Lower leg skin (tissue), 4 donors: ENCODE measurements at regions not wholly inside any gene's neighbourhood (a gene's known extent, or its start where the extent isn't known, plus 50 kb on each side); places are given as distances from the start of the nearest gene placed in this dataset.

Experiments
- DNase-seq, 2 donors: peaks; one replicate each; pipeline ENCODE4 v3.0.0-alpha.2; 2019; ENCODE audit warnings: low spot score in 2 of 2
- H3K4me3 ChIP-seq: fragments of 200-600 bp; sonication (generic); 2 replicates; pipeline ENCODE4 v1.5.1; 2017; ENCODE audit warnings: mild to moderate bottlenecking, low read depth; ENCODE audit not compliant: poor library complexity, severe bottlenecking
- POLR2A ChIP-seq, 2 donors: fragments of 450-650 bp; IDR thresholded peaks; one replicate each; pipeline ENCODE4 v1.6.1; 2016 to 2017; ENCODE audit warnings: antibody characterized with exemption in 2 of 2, mild to moderate bottlenecking in 1 of 2, moderate library complexity in 1 of 2
- WGBS, 2 donors: methylation state at CpG; one replicate each; pipeline ENCODE4 v1.1.5; 2018; 5-methylcytosine and 5-hydroxymethylcytosine counted together
- intact Hi-C: fragments of 100-400 bp; cut with DNase I; formaldehyde crosslinking; loops from one replicate; pipeline ENCODE4 v1.15.0; 2023; ENCODE audit warnings: low total_unique reads
- TF ChIP-seq, protein P1 (sequence below), 3 donors: fragments of 450-650 bp; IDR thresholded peaks; one replicate each; pipeline ENCODE4 v1.5.1; 2016; ENCODE audit warnings: antibody characterized with exemption in 3 of 3, mild to moderate bottlenecking in 3 of 3, moderate library complexity in 2 of 3

DNA sequence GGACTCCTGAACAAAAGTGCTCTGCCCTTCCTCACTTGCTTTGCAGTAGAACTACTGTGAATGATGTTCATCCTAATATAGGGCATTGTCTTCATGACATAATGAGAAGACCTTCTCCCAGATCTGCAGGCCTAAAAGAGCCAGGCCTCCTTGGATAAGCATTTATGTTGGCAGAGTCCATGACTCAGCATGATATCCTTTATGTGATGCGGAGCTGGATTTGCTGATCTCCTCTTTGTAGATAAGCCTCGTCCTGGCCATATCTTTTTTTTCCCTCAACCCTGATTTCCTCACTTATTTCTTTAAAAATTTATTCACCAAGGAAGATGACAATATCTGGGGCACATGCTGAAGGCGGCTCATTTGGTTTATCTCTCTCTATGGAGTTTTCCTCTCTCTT, 62.4 kb upstream of the TAS2R1 start:
- H3K4me3 ChIP-seq: no peak overlapping the region
- intact Hi-C loops: no loop called here
- DNase-seq: no peak
- 88 to 90% methylated on average over 3 of the region's 3 CpGs for WGBS, 2 donors
- TF ChIP-seq, protein P1, sequence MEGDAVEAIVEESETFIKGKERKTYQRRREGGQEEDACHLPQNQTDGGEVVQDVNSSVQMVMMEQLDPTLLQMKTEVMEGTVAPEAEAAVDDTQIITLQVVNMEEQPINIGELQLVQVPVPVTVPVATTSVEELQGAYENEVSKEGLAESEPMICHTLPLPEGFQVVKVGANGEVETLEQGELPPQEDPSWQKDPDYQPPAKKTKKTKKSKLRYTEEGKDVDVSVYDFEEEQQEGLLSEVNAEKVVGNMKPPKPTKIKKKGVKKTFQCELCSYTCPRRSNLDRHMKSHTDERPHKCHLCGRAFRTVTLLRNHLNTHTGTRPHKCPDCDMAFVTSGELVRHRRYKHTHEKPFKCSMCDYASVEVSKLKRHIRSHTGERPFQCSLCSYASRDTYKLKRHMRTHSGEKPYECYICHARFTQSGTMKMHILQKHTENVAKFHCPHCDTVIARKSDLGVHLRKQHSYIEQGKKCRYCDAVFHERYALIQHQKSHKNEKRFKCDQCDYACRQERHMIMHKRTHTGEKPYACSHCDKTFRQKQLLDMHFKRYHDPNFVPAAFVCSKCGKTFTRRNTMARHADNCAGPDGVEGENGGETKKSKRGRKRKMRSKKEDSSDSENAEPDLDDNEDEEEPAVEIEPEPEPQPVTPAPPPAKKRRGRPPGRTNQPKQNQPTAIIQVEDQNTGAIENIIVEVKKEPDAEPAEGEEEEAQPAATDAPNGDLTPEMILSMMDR (IDR thresholded peaks at IDR 0.05): no peak
- TF ChIP-seq POLR2A (IDR thresholded peaks at IDR 0.05): no peak

DNA sequence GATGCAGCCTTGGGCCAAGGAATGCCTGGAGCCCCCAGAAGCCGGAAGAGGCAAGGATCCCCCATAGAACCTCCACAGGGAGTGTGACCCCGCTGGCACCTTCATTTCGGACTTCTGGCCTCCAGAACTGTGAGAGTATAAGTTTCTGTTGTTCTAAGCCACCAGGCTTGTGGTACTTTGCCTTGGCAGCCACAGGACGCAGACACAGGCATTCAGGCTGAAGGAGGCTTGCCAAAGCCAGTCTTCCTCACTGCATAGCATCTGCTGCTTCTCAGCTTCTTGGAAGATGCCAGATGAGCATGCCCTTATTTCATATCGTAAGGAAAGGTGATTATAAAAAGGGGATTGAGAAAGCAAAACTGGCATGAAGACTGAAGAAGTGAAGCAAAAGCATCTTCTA, 61.1 kb upstream of the TAS2R1 start:
- intact Hi-C loops: no loop called here
- no peak for DNase-seq
- H3K4me3 ChIP-seq: no peak overlapping the region
- WGBS, 2 donors: 64 to 79% methylated on average over 5 of the region's 5 CpGs
- no peak for TF ChIP-seq POLR2A (IDR thresholded peaks at IDR 0.05)
- TF ChIP-seq, protein P1 (IDR thresholded peaks at IDR 0.05): no peak

DNA sequence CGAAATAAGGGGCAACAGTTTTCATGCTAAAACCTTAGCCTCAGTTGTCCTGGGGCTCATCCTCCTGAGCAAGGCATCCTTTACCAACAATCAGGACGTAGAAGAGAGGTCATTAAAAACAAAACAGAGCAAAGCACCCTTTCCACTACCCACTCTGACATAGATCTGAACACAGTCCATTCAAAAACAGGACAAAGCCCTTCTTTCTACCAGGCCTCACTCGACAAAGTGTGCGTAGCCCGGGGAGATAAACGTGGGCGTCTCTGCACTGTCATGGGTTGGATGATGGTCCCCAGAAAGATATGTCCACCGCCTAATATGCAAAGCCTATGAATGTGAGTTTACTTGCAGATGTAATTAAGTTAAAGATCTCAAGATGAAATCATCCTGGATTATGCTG, 60.6 kb upstream of the TAS2R1 start:
- WGBS, 2 donors: 80 to 81% methylated on average over 8 of the region's 8 CpGs
- DNase-seq: no peak
- no peak for TF ChIP-seq POLR2A (IDR thresholded peaks at IDR 0.05)
- TF ChIP-seq, protein P1 (IDR thresholded peaks at IDR 0.05): no peak
- no peak overlapping the region for H3K4me3 ChIP-seq
- intact Hi-C loops: no loop called here

DNA sequence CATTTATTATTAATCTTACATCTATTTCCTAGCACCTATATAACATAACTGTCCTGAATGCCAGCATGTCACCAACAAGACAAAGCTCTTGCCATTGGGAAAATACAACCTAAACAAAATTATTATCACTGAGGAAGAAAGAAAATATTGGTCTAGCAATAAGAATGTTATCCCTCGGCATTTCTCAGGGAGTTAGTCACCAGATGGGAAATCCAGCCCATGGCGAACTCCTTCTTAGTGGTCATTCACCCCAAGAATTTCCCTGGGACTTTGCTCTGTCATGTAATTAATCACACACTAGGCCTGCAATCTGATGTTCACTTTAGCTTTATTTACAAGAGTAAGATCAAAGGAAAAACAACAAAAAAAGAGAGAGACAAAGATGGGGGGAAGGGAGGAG, 56.1 kb upstream of the TAS2R1 start:
- no peak overlapping the region for H3K4me3 ChIP-seq
- no peak for DNase-seq
- WGBS, 2 donors: 81 to 83% methylated on average over 2 of the region's 2 CpGs
- intact Hi-C loops: no loop called here
- TF ChIP-seq, protein P1 (IDR thresholded peaks at IDR 0.05): no peak
- TF ChIP-seq POLR2A (IDR thresholded peaks at IDR 0.05): no peak

DNA sequence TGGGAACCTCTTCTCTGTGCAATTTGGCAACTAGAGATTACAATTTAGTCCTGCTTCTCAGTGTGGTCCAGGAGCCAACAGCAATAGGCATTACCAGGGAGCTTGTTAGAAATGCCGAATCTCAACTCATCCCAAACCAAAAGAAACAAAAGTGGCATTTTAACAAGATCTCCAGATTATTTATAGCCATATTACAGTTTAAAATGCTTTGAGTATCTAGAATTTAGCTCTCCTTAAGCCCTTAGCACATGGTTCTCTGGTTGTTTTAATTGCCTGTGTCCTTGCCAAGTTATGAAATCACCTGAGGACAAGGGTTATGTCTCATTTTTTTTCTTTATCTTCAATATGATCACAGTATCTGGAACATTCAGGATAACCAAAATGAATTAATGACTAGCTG, 51.6 kb upstream of the TAS2R1 start:
- no peak for DNase-seq
- H3K4me3 ChIP-seq: no peak overlapping the region
- 48 to 55% methylated on average over 1 of the region's 1 CpG for WGBS, 2 donors
- intact Hi-C loops: no loop called here
- no peak for TF ChIP-seq POLR2A (IDR thresholded peaks at IDR 0.05)
- TF ChIP-seq, protein P1 (IDR thresholded peaks at IDR 0.05): no peak
